PC-3 (cell line): ENCODE measurements at regions not wholly inside any gene's neighbourhood (a gene's known extent, or its start where the extent isn't known, plus 50 kb on each side); places are given as distances from the start of the nearest gene placed in this dataset.

Source experiments
- CTCF ChIP-seq: fragments of 300-600 bp; sonication (generic); conservative IDR thresholded peaks from 2 replicates; pipeline ENCODE4 v1.5.1; 2017; ENCODE audit warnings: antibody characterized with exemption, low read depth, mild to moderate bottlenecking, low read length
- EZH2 ChIP-seq: fragments of 300-600 bp; sonication (generic); IDR thresholded peaks from one replicate; pipeline ENCODE4 v1.6.1; 2017; ENCODE audit warnings: antibody characterized with exemption, mild to moderate bottlenecking, low read length; ENCODE audit not compliant: unreplicated experiment
- EZH2phosphoT487 ChIP-seq: fragments of 300-600 bp; sonication (generic); IDR thresholded peaks from 2 replicates; pipeline ENCODE4 v1.6.1; 2018; ENCODE audit warnings: mild to moderate bottlenecking, antibody characterized with exemption, low read length, borderline replicate concordance

- TF ChIP-seq CTCF (no peak), EZH2 (no peak), EZH2phosphoT487 (no peak)
These were observed 908.6 kb downstream of the SORCS3 start for GRCh38 chr10:105549731-105550130.
